ENCODE measurements at regions not wholly inside any gene's neighbourhood (a gene's known extent, or its start where the extent isn't known, plus 50 kb on each side); places are given as distances from the start of the nearest gene placed in this dataset.

- no peak for TF ChIP-seq ZNF133 (tag by site-specific recombination; IDR thresholded peaks at IDR 0.05)
- TF ChIP-seq SALL2 (tag by site-specific recombination; IDR thresholded peaks at IDR 0.05; ENCODE audit: borderline replicate concordance), result no peak
- no peak for TF ChIP-seq ZBTB7A (tag by site-specific recombination; IDR thresholded peaks at IDR 0.05; ENCODE audit: low read depth)
- TF ChIP-seq YY1 (tag by site-specific recombination; IDR thresholded peaks at IDR 0.05), result no peak
- TF ChIP-seq ZNF621 (tag by site-specific recombination; IDR thresholded peaks at IDR 0.05), result no peak
- no peak for TF ChIP-seq CTCF (tag by site-specific recombination; IDR thresholded peaks at IDR 0.05)
- no peak for TF ChIP-seq ZSCAN18 (tag by site-specific recombination; IDR thresholded peaks at IDR 0.05)
- no peak for TF ChIP-seq ZNF426 (tag by site-specific recombination; IDR thresholded peaks at IDR 0.05)
- no peak for TF ChIP-seq ZSCAN30 (tag by site-specific recombination; IDR thresholded peaks at IDR 0.05)
- TF ChIP-seq ZNF747 (tag by site-specific recombination; IDR thresholded peaks at IDR 0.05), result no peak
- no peak for TF ChIP-seq SP2 (tag by site-specific recombination; IDR thresholded peaks at IDR 0.05)
Measured at GRCh38 chr4:12304905-12305304, 876.2 kb upstream of the HS3ST1 start.
